PC-9 (cell line): ENCODE measurements at regions not wholly inside any gene's neighbourhood (a gene's known extent, or its start where the extent isn't known, plus 50 kb on each side); places are given as distances from the start of the nearest gene placed in this dataset.

Experiments
- CTCF ChIP-seq: fragments of 200-600 bp; sonication (generic); conservative IDR thresholded peaks from 2 replicates; pipeline ENCODE4 v1.6.1; 2017; ENCODE audit warnings: mixed run types, antibody characterized with exemption, mild to moderate bottlenecking, moderate library complexity
- EZH2 ChIP-seq: fragments of 200-600 bp; sonication (generic); IDR thresholded peaks from 2 replicates; pipeline ENCODE4 v1.8.0; 2017; ENCODE audit warnings: antibody characterized with exemption, low read depth

- no peak for TF ChIP-seq CTCF
- no peak for TF ChIP-seq EZH2
These were observed 158.6 kb downstream of the DICER1 start for GRCh38 chr14:94998685-94999084.
